OCI-LY1 (cell line): ENCODE measurements at regions not wholly inside any gene's neighbourhood (a gene's known extent, or its start where the extent isn't known, plus 50 kb on each side); places are given as distances from the start of the nearest gene placed in this dataset.

Source experiments
- CTCF ChIP-seq: fragments of 200-600 bp; sonication (generic), shearing (Covaris generic); IDR thresholded peaks from 2 replicates; pipeline ENCODE4 v1.5.1; 2017; ENCODE audit warnings: mild to moderate bottlenecking, antibody characterized with exemption, low read length, moderate library complexity, mixed read lengths
- EZH2 ChIP-seq: fragments of 200-600 bp; sonication (generic), shearing (Covaris generic); IDR thresholded peaks from 2 replicates; pipeline ENCODE4 v1.8.0; 2017; ENCODE audit warnings: borderline replicate concordance, mixed run types, mild to moderate bottlenecking, antibody characterized with exemption, low read length, moderate library complexity, mixed read lengths

GRCh38 chr1:232503497-232503896, 126.4 kb downstream of the SIPA1L2 start:
- TF ChIP-seq CTCF (no peak), EZH2 (no peak)
